Endodermal cell (in vitro differentiated cells): ENCODE measurements at regions not wholly inside any gene's neighbourhood (a gene's known extent, or its start where the extent isn't known, plus 50 kb on each side); places are given as distances from the start of the nearest gene placed in this dataset.

Source experiments
- DNase-seq: peaks from one replicate; pipeline ENCODE4 v3.0.0-alpha.2; 2017
- H3K27ac ChIP-seq: 2 replicates; pipeline ENCODE4 v1.5.1; 2013; ENCODE audit warnings: mild to moderate bottlenecking, low read depth, low read length, moderate library complexity
- H3K27me3 ChIP-seq: 2 replicates; pipeline ENCODE4 v1.6.1; 2013; ENCODE audit warnings: mild to moderate bottlenecking, low read length, moderate library complexity; ENCODE audit not compliant: insufficient read depth, control insufficient read depth, poor library complexity, severe bottlenecking
- H3K36me3 ChIP-seq: 2 replicates; pipeline ENCODE4 v1.7.0; 2013; ENCODE audit warnings: mild to moderate bottlenecking, low read length, moderate library complexity; ENCODE audit not compliant: control insufficient read depth, insufficient read depth
- H3K4me1 ChIP-seq: one replicate; pipeline ENCODE4 v1.7.0; 2013; ENCODE audit warnings: low read length; ENCODE audit not compliant: control insufficient read depth, insufficient read depth
- H3K4me3 ChIP-seq: 2 replicates; pipeline ENCODE4 v1.5.1; 2013; ENCODE audit warnings: mild to moderate bottlenecking, low read length, moderate library complexity
- H3K9ac ChIP-seq: 2 replicates; pipeline ENCODE4 v1.6.1; 2013; ENCODE audit warnings: mild to moderate bottlenecking, low read length, moderate library complexity; ENCODE audit not compliant: poor library complexity, severe bottlenecking; ENCODE audit errors: extremely low read depth
- H3K9me3 ChIP-seq: 2 replicates; pipeline ENCODE4 v1.6.1; 2013; ENCODE audit warnings: mild to moderate bottlenecking, low read length, moderate library complexity; ENCODE audit not compliant: control insufficient read depth
- H3K27ac Mint-ChIP-seq: 2 replicates; pipeline ENCODE4 v1.8.0; 2020; ENCODE audit warnings: mixed read lengths
- H3K27me3 Mint-ChIP-seq: 2 replicates; pipeline ENCODE4 v1.8.0; 2021; ENCODE audit warnings: mild to moderate bottlenecking, mixed read lengths; ENCODE audit not compliant: insufficient read depth
- H3K36me3 Mint-ChIP-seq: 2 replicates; pipeline ENCODE4 v1.8.0; 2020; ENCODE audit warnings: low read depth, mixed read lengths
- H3K4me1 Mint-ChIP-seq: 2 replicates; pipeline ENCODE4 v1.8.0; 2020; ENCODE audit warnings: mixed read lengths
- H3K4me3 Mint-ChIP-seq: 2 replicates; pipeline ENCODE4 v1.8.0; 2020; ENCODE audit warnings: mild to moderate bottlenecking, moderate library complexity, mixed read lengths
- H3K9me3 Mint-ChIP-seq: 2 replicates; pipeline ENCODE4 v1.8.0; 2020; ENCODE audit warnings: mild to moderate bottlenecking, mixed read lengths
- CTCF ChIP-seq: fragments of 200-600 bp; sonication (generic); conservative IDR thresholded peaks from 2 replicates; pipeline ENCODE4 v1.5.0; 2021; ENCODE audit warnings: antibody characterized with exemption, mild to moderate bottlenecking
- WGBS, 2 experiments: methylation state at CpG; one replicate each; pipeline versions ENCODE4 v1.1.5 to v1.1.7; 2013; ENCODE audit warnings: missing lambda C conversion rate in 2 of 2, mixed read lengths in 1 of 2; ENCODE audit not compliant: insufficient coverage in 1 of 2, insufficient read length in 1 of 2; 5-methylcytosine and 5-hydroxymethylcytosine counted together

GRCh38 chr4:187160486-187160885 is 436.8 kb upstream of the FAT1 start:
- no peak for TF ChIP-seq CTCF
- no peak for DNase-seq
- Mint-ChIP-seq H3K9me3 (no peaks in the 10 kb centered on the region), H3K27me3 (no peaks in the 10 kb centered on the region), H3K4me1 (no peaks in the 10 kb centered on the region), H3K36me3 (no peaks in the 10 kb centered on the region), H3K27ac (no peak overlapping the region), H3K4me3 (no peak overlapping the region)
- H3K27me3 ChIP-seq: no peaks in the 10 kb centered on the region
- no peaks in the 10 kb centered on the region for H3K4me1 ChIP-seq
- no peaks in the 10 kb centered on the region for H3K36me3 ChIP-seq
- no peak overlapping the region for H3K4me3 ChIP-seq
- H3K9ac ChIP-seq: no peak overlapping the region
- H3K9me3 ChIP-seq: no peaks in the 10 kb centered on the region
- no peak overlapping the region for H3K27ac ChIP-seq
- 95 to 100% methylated on average over 2 to 3 of the region's 3 CpGs for WGBS, 2 experiments

- no peaks in the 10 kb centered on the region for H3K27me3 Mint-ChIP-seq
- no peaks in the 10 kb centered on the region for H3K36me3 Mint-ChIP-seq
- no peak overlapping the region for H3K4me3 ChIP-seq
- H3K27ac ChIP-seq: no peak overlapping the region
- H3K4me1 Mint-ChIP-seq: no peaks in the 10 kb centered on the region
- DNase-seq: no peak
- no peak for TF ChIP-seq CTCF
- 91 to 95% methylated on average over 1 to 7 of the region's 7 CpGs for WGBS, 2 experiments
- no peak overlapping the region for H3K27ac Mint-ChIP-seq
- H3K27me3 ChIP-seq: no peaks in the 10 kb centered on the region
- no peaks in the 10 kb centered on the region for H3K36me3 ChIP-seq
- no peaks in the 10 kb centered on the region for H3K9me3 Mint-ChIP-seq
- no peaks in the 10 kb centered on the region for H3K9me3 ChIP-seq
- H3K4me1 ChIP-seq: no peaks in the 10 kb centered on the region
- H3K4me3 Mint-ChIP-seq: no peak overlapping the region
- no peak overlapping the region for H3K9ac ChIP-seq
Observed at GRCh38 chr4:187166886-187167512, 443.3 kb upstream of the FAT1 start.

- no peak for TF ChIP-seq CTCF
- H3K9me3 Mint-ChIP-seq: no peaks in the 10 kb centered on the region
- no peaks in the 10 kb centered on the region for H3K4me1 Mint-ChIP-seq
- no peak overlapping the region for H3K4me3 Mint-ChIP-seq
- no peaks in the 10 kb centered on the region for H3K4me1 ChIP-seq
- no peaks in the 10 kb centered on the region for H3K36me3 Mint-ChIP-seq
- H3K36me3 ChIP-seq: no peaks in the 10 kb centered on the region
- H3K9ac ChIP-seq: no peak overlapping the region
- no peak overlapping the region for H3K27ac Mint-ChIP-seq
- H3K9me3 ChIP-seq: no peaks in the 10 kb centered on the region
- H3K27me3 Mint-ChIP-seq: no peaks in the 10 kb centered on the region
- WGBS, 2 experiments: 83 to 91% methylated on average over 8 to 12 of the region's 12 CpGs
- DNase-seq: no peak
- no peaks in the 10 kb centered on the region for H3K27me3 ChIP-seq
- H3K27ac ChIP-seq: no peak overlapping the region
- no peak overlapping the region for H3K4me3 ChIP-seq
Observed at GRCh38 chr4:187171706-187172339, 448.2 kb upstream of the FAT1 start.
